ENCODE measurements at regions not wholly inside any gene's neighbourhood (a gene's known extent, or its start where the extent isn't known, plus 50 kb on each side); places are given as distances from the start of the nearest gene placed in this dataset.

DNA sequence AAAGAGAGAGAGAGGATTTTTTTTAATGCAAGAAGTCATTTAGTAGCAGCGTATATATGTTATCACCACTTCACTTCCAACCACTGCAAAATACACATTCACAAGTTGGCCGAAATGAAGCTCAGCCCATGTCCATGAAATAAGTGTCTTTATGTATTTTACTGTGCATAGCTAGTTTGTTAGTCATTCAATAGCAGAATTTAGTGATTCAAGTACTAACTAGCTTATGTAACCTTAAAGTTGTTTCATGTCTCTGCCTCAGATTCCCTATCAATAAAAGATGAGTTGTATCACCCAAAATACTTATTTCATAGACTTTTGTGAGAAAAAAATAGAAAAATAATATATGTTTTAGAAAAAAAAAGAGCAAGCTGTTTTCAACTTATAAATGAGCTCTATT lies 153.7 kb upstream of the PRDM1 start:
- no peak for TF ChIP-seq POLR2A (IDR thresholded peaks at IDR 0.05)
- no peak for TF ChIP-seq EP300 (IDR thresholded peaks at IDR 0.05)
- TF ChIP-seq, protein P1, sequence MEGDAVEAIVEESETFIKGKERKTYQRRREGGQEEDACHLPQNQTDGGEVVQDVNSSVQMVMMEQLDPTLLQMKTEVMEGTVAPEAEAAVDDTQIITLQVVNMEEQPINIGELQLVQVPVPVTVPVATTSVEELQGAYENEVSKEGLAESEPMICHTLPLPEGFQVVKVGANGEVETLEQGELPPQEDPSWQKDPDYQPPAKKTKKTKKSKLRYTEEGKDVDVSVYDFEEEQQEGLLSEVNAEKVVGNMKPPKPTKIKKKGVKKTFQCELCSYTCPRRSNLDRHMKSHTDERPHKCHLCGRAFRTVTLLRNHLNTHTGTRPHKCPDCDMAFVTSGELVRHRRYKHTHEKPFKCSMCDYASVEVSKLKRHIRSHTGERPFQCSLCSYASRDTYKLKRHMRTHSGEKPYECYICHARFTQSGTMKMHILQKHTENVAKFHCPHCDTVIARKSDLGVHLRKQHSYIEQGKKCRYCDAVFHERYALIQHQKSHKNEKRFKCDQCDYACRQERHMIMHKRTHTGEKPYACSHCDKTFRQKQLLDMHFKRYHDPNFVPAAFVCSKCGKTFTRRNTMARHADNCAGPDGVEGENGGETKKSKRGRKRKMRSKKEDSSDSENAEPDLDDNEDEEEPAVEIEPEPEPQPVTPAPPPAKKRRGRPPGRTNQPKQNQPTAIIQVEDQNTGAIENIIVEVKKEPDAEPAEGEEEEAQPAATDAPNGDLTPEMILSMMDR (IDR thresholded peaks at IDR 0.05), result no peak

DNA sequence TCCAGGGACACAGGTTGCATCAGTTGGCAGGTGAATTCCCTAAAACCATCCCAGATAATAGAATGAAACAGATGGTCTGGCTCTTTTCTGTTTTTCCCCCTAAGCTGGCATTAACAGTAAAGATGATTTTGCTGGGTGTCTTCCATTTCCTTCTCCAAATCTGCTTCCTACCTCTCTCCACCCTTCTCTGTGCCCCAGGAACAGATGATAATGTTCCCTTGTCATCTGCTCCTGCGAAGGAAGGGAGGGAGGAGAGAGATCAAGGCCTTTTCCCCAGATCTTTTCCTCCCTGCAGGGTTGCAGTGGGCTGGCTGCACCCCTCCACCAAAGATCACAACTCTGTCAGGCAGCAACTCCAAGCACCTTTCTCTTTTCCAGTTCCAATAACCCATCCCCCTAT lies 156.5 kb upstream of the PRDM1 start:
- TF ChIP-seq, protein P1 (IDR thresholded peaks at IDR 0.05), result no peak
- no peak for TF ChIP-seq EP300 (IDR thresholded peaks at IDR 0.05)
- no peak for TF ChIP-seq POLR2A (IDR thresholded peaks at IDR 0.05)
- Histone ChIP-seq H3K27ac (no peak overlapping the region), H3K27me3 (no peaks in the 10 kb centered on the region), H3K4me1 (no peaks in the 10 kb centered on the region), H3K36me3 (no peaks in the 10 kb centered on the region), H3K9me3 (no peaks in the 10 kb centered on the region), H3K4me3 (no peak overlapping the region)
- 80 to 82% methylated on average over 1 of the region's 1 CpG for WGBS, 2 donors
- no peak for DNase-seq (ENCODE audit: low spot score in 2 of 2)

More for the DNA sequence above, 153.7 kb upstream of the PRDM1 start:
- Histone ChIP-seq H3K27ac (no peak overlapping the region), H3K4me3 (no peak overlapping the region), H3K36me3 (no peaks in the 10 kb centered on the region), H3K9me3 (no peaks in the 10 kb centered on the region), H3K4me1 (no peaks in the 10 kb centered on the region), H3K27me3 (no peaks in the 10 kb centered on the region)
- WGBS, 2 donors, result 83 to 88% methylated on average over 2 of the region's 2 CpGs
- DNase-seq (ENCODE audit: low spot score in 2 of 2), result no peak

DNA sequence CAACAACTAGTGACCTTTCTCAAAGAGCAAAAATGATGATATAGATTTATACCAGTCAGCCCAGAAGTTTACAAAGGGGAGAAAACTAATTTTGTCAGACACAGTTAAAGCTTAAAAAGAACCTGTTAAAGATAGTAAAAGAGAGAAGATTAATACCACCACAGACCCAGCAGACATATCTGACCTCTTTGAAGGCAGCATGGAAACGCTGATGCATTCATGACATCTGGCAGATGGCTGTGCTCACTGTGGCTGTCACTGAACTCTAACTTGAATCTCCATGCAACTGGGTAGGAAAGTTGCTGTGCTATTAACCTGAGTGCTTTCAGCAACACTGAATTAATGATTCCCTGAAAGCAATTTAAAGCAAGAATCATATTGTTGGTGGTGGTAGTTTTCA lies 159.8 kb upstream of the PRDM1 start:
- DNase-seq (ENCODE audit: low spot score in 2 of 2), result no peak
- Histone ChIP-seq H3K27me3 (no peaks in the 10 kb centered on the region), H3K36me3 (no peaks in the 10 kb centered on the region), H3K9me3 (no peaks in the 10 kb centered on the region), H3K4me1 (no peaks in the 10 kb centered on the region), H3K27ac (no peak overlapping the region), H3K4me3 (no peak overlapping the region)
- TF ChIP-seq POLR2A (IDR thresholded peaks at IDR 0.05) (no peak), EP300 (IDR thresholded peaks at IDR 0.05) (no peak)
- TF ChIP-seq, protein P1 (IDR thresholded peaks at IDR 0.05), result no peak
- WGBS, 2 donors, result 57 to 79% methylated on average over 1 of the region's 1 CpG

DNA sequence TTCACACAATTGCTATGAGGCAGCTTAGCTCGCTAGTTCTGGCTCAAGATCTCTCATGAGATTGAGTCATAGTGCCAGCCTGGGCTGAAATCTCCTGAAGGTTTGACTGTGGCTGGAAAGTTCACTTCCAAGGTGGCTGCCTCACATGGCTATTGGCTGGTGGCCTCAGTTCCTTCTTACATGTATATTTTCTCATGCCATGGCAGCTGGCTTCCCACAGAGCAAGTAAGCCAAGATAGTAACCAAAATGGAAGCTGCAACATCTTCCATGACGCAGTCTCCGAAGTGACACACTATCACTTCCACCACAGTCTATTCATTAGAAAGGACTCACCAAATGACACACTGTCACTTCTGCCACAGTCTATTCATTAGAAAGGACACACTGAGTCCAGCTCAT lies 160.4 kb upstream of the PRDM1 start:
- no peaks in the 10 kb centered on the region for H3K36me3 ChIP-seq
- no peak overlapping the region for H3K27ac ChIP-seq
- no peaks in the 10 kb centered on the region for H3K4me1 ChIP-seq
- no peaks in the 10 kb centered on the region for H3K9me3 ChIP-seq
- TF ChIP-seq, protein P1 (IDR thresholded peaks at IDR 0.05), result no peak
- TF ChIP-seq POLR2A (IDR thresholded peaks at IDR 0.05), result no peak
- no peak for TF ChIP-seq EP300 (IDR thresholded peaks at IDR 0.05)
- no peaks in the 10 kb centered on the region for H3K27me3 ChIP-seq
- DNase-seq (ENCODE audit: low spot score in 2 of 2), result no peak
- H3K4me3 ChIP-seq, result no peak overlapping the region
- 91 to 99% methylated on average over 3 of the region's 3 CpGs for WGBS, 2 donors

DNA sequence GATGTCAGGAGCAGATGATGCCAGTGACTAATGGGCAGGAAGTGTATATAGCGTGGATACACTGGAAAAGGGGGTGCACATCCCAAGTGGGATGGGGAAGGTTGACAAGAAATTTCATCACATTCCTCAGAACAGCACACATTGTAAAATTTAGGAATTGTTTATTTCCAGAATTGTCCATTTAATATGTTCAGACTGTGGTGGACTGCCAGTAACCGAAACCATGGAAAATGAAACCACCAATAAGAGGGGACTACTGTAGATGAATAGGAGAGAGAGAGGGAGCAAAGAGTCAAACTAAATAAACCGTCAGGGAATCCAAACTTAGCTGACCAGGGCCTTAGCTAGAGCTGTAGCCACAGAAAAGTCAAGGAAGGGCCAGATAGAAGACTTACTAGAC lies 164.4 kb upstream of the PRDM1 start:
- WGBS, 2 donors, result 74 to 85% methylated on average over 3 of the region's 3 CpGs
- no peak for DNase-seq (ENCODE audit: low spot score in 2 of 2)
- H3K9me3 ChIP-seq, result no peaks in the 10 kb centered on the region
- no peak overlapping the region for H3K4me3 ChIP-seq
- peaks cover 0 to 3% (median 0%) of the 10 kb centered on the region in 4 donors for H3K4me1 ChIP-seq
- H3K27ac ChIP-seq, result no peak overlapping the region
- no peaks in the 10 kb centered on the region for H3K27me3 ChIP-seq
- H3K36me3 ChIP-seq, result no peaks in the 10 kb centered on the region
- TF ChIP-seq POLR2A (IDR thresholded peaks at IDR 0.05), result no peak
- TF ChIP-seq, protein P1 (IDR thresholded peaks at IDR 0.05), result no peak
- TF ChIP-seq EP300 (IDR thresholded peaks at IDR 0.05), result no peak
